ENCODE measurements at regions not wholly inside any gene's neighbourhood (a gene's known extent, or its start where the extent isn't known, plus 50 kb on each side); places are given as distances from the start of the nearest gene placed in this dataset.

GRCh38 chr2:239650674-239651073 is 249.9 kb upstream of the HDAC4 start:
- no peak for TF ChIP-seq CTCF (IDR thresholded peaks at IDR 0.05)
- no peak for TF ChIP-seq POLR2A (IDR thresholded peaks at IDR 0.05)
